GM19467 (cell line): ENCODE measurements at regions not wholly inside any gene's neighbourhood (a gene's known extent, or its start where the extent isn't known, plus 50 kb on each side); places are given as distances from the start of the nearest gene placed in this dataset.

Experiments
- ATAC-seq: cut with Tn5 transposase; IDR thresholded peaks from one replicate; pipeline ENCODE4 v1.9.1; 2021; ENCODE audit warnings: mild to moderate bottlenecking, moderate library complexity; ENCODE audit not compliant: unreplicated experiment

- no peak for ATAC-seq
These were observed 60.4 kb upstream of the BTG1 start for GRCh38 chr12:92206011-92206410.

- no peak for ATAC-seq
These were observed 54.4 kb upstream of the BTG1 start for GRCh38 chr12:92199819-92200576.

- no peak for ATAC-seq
These were observed 52.2 kb upstream of the BTG1 start for GRCh38 chr12:92197815-92198214.

- no peak for ATAC-seq
These were observed 50.7 kb upstream of the BTG1 start for GRCh38 chr12:92196368-92196767.
